CD4-positive, alpha-beta T cell (primary cell): ENCODE measurements at regions not wholly inside any gene's neighbourhood (a gene's known extent, or its start where the extent isn't known, plus 50 kb on each side); places are given as distances from the start of the nearest gene placed in this dataset.

Source experiments
- ATAC-seq: fragments of 200-7000 bp; cut with Tn5 transposase; one replicate; pipeline ENCODE4 v1.10.0; 2022; ENCODE audit warnings: mild to moderate bottlenecking; ENCODE audit not compliant: poor library complexity
- CTCF ChIA-PET: fragments of 350-600 bp; sonication (Branson Sonifier 250); formaldehyde crosslinking; loops from one replicate; lab custom pipeline; 2021; ENCODE audit warnings: antibody characterized with exemption, inconsistent platforms; lab: Charles Lee
- POLR2A ChIA-PET: fragments of 350-600 bp; sonication (Branson Sonifier 250); formaldehyde crosslinking; loops from one replicate; lab custom pipeline; 2021; ENCODE audit warnings: antibody characterized with exemption, inconsistent platforms; lab: Charles Lee
- DNase-seq, 14 experiments: peaks; one replicate each; pipeline ENCODE4 v3.0.0-alpha.2; 2013 to 2020; ENCODE audit warnings: mixed read lengths in 2 of 14
- H3K27ac ChIP-seq, 2 donors: one replicate each; pipeline versions ENCODE4 v1.5.1 to v1.7.0; 2013; ENCODE audit warnings: low read length in 2 of 2, low read depth in 1 of 2, mild to moderate bottlenecking in 1 of 2
- H3K27me3 ChIP-seq, 2 experiments: 1 replicate in 1 of 2; 2 replicates in 1 of 2; pipeline versions ENCODE4 v1.6.1 to v1.7.0; 2013; ENCODE audit warnings: low read length in 2 of 2, control low read depth in 1 of 2, mild to moderate bottlenecking in 1 of 2, moderate library complexity in 1 of 2; ENCODE audit not compliant: insufficient read depth in 2 of 2, control insufficient read depth in 1 of 2
- H3K36me3 ChIP-seq: one replicate; pipeline ENCODE4 v1.6.1; 2013; ENCODE audit warnings: low read length, control low read depth; ENCODE audit not compliant: insufficient read depth
- H3K4me1 ChIP-seq: one replicate; pipeline ENCODE4 v1.6.1; 2013; ENCODE audit warnings: low read length, control low read depth; ENCODE audit not compliant: insufficient read depth
- H3K4me3 ChIP-seq: one replicate; pipeline ENCODE4 v1.5.1; 2013; ENCODE audit warnings: mild to moderate bottlenecking, low read length, moderate library complexity
- H3K9me3 ChIP-seq, 2 experiments: 1 replicate in 1 of 2; 2 replicates in 1 of 2; pipeline versions ENCODE4 v1.6.1 to v1.7.0; 2013; ENCODE audit warnings: low read length in 2 of 2, mild to moderate bottlenecking in 2 of 2, control low read depth in 1 of 2, moderate library complexity in 1 of 2; ENCODE audit not compliant: control insufficient read depth in 1 of 2, insufficient read depth in 1 of 2
- H3K27ac Mint-ChIP-seq: one replicate; pipeline ENCODE4 v1.8.0; 2020; ENCODE audit warnings: mixed read lengths
- H3K27me3 Mint-ChIP-seq: one replicate; pipeline ENCODE4 v1.8.0; 2021; ENCODE audit warnings: mixed read lengths
- H3K36me3 Mint-ChIP-seq: one replicate; pipeline ENCODE4 v1.8.0; 2021; ENCODE audit warnings: low read depth, mixed read lengths
- H3K4me1 Mint-ChIP-seq: one replicate; pipeline ENCODE4 v1.8.0; 2021; ENCODE audit warnings: low read depth, mixed read lengths
- H3K4me3 Mint-ChIP-seq: one replicate; pipeline ENCODE4 v1.8.0; 2020; ENCODE audit warnings: mild to moderate bottlenecking, mixed read lengths
- H3K9me3 Mint-ChIP-seq: one replicate; pipeline ENCODE4 v1.8.0; 2020; ENCODE audit warnings: mixed read lengths
- intact Hi-C, 2 experiments: fragments of 100-400 bp; cut with DNase I in 1 of 2; cut with micrococcal nuclease in 1 of 2; formaldehyde crosslinking; loops; one replicate each; pipeline versions ENCODE4 v1.15.1 to v1.9.0; 2023 to 2025; cut with DNase I, micrococcal nuclease
- TF ChIP-seq, protein P1 (sequence below): fragments of 200-600 bp; IDR thresholded peaks from one replicate; pipeline ENCODE4 v1.8.0; 2022; ENCODE audit warnings: antibody characterized with exemption, mild to moderate bottlenecking

DNA sequence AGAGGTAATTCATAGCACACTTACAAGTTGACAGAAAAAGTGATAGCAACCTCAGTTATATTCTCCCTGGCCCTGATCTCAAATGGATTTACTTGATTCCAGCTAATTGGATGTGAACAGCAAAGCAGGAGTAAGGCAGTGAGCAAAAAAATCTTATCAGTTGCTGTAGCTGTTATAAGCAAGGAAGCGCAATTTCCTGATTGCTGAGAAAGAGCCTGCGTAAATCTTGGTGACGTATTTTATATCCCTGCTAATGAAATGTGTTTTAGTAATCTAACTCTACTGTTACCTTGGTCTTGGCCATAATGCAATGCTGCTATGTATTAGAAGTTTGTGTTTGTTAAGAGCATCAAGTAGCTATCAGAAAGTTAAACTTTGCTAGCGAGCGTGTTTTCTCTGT lies 661.2 kb upstream of the SEMA6A start:
- Histone ChIP-seq H3K4me1 (no peaks in the 10 kb centered on the region), H3K36me3 (no peaks in the 10 kb centered on the region), H3K27ac (no peak overlapping the region), H3K27me3 (no peaks in the 10 kb centered on the region), H3K4me3 (no peak overlapping the region), H3K9me3 (no peaks in the 10 kb centered on the region)
- ChIA-PET POLR2A (no interaction called here), CTCF (no interaction called here)
- no peaks in the 10 kb centered on the region for H3K9me3 Mint-ChIP-seq
- intact Hi-C loops, result no loop called here
- no peaks in the 10 kb centered on the region for H3K4me1 Mint-ChIP-seq
- no peak overlapping the region for H3K4me3 Mint-ChIP-seq
- no peaks in the 10 kb centered on the region for H3K27me3 Mint-ChIP-seq
- DNase-seq (no peak), ATAC-seq (no peak)
- no peaks in the 10 kb centered on the region for H3K36me3 Mint-ChIP-seq
- TF ChIP-seq, protein P1, sequence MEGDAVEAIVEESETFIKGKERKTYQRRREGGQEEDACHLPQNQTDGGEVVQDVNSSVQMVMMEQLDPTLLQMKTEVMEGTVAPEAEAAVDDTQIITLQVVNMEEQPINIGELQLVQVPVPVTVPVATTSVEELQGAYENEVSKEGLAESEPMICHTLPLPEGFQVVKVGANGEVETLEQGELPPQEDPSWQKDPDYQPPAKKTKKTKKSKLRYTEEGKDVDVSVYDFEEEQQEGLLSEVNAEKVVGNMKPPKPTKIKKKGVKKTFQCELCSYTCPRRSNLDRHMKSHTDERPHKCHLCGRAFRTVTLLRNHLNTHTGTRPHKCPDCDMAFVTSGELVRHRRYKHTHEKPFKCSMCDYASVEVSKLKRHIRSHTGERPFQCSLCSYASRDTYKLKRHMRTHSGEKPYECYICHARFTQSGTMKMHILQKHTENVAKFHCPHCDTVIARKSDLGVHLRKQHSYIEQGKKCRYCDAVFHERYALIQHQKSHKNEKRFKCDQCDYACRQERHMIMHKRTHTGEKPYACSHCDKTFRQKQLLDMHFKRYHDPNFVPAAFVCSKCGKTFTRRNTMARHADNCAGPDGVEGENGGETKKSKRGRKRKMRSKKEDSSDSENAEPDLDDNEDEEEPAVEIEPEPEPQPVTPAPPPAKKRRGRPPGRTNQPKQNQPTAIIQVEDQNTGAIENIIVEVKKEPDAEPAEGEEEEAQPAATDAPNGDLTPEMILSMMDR, result no peak
- H3K27ac Mint-ChIP-seq, result no peak overlapping the region

DNA sequence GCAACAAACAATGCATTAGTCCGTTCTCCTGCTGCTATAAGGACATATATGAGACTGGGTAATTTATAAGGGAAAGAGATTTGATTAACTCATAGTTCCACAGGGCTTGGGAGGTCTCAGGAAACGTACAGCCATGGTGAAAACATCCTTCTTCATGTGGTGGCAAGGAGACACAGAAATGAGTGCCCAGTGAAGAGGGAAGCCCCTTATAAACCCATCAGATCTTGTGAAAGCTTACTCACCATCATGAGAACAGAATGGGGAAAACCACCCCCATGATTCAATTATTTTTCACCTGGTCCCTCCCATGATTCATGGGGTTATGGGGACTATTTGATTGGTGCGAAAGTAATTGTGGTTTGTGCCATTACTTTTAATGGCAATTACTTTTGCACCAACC lies 655.8 kb upstream of the SEMA6A start:
- Mint-ChIP-seq H3K4me3 (no peak overlapping the region), H3K27me3 (no peaks in the 10 kb centered on the region), H3K9me3 (peaks cover 4% of the 10 kb centered on the region), H3K4me1 (no peaks in the 10 kb centered on the region), H3K27ac (no peak overlapping the region), H3K36me3 (no peaks in the 10 kb centered on the region)
- Histone ChIP-seq H3K27ac (no peak overlapping the region), H3K36me3 (no peaks in the 10 kb centered on the region), H3K4me3 (no peak overlapping the region), H3K4me1 (no peaks in the 10 kb centered on the region), H3K9me3 (peaks cover 0 to 9% of the 10 kb centered on the region in 2 experiments), H3K27me3 (no peaks in the 10 kb centered on the region)
- TF ChIP-seq, protein P1, result no peak
- no peak for DNase-seq
- ChIA-PET POLR2A (no interaction called here), CTCF (no interaction called here)
- ATAC-seq, result no peak
- intact Hi-C loops, result no loop called here

DNA sequence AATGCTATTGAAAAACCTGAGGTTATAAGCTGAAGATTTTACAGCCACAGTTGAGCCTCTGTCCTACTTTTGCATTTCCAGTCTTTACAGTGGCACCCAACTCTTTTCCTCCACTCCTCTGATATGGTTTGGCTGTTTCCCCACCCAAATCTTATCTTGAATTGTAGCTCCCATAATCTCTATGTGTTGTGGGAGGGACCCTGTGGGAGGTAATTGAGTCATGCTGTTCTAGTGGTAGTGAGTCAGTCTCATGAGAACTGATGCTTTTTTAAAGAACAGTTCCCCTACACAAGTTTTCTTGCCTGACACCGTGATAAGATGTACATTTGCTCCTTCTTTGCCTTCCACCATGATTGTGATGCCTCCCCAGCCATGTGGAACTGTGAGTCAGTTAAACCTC lies 646.1 kb upstream of the SEMA6A start:
- no peak overlapping the region for H3K4me3 ChIP-seq
- no peaks in the 10 kb centered on the region for H3K4me1 ChIP-seq
- Mint-ChIP-seq H3K36me3 (no peaks in the 10 kb centered on the region), H3K27me3 (no peaks in the 10 kb centered on the region), H3K9me3 (peaks cover 4% of the 10 kb centered on the region), H3K4me3 (no peak overlapping the region), H3K4me1 (no peaks in the 10 kb centered on the region), H3K27ac (no peak overlapping the region)
- ChIA-PET CTCF (no interaction called here), POLR2A (no interaction called here)
- no peaks in the 10 kb centered on the region for H3K36me3 ChIP-seq
- no peaks in the 10 kb centered on the region for H3K27me3 ChIP-seq
- ATAC-seq (no peak), DNase-seq (no peak)
- TF ChIP-seq, protein P1, result no peak
- no peak overlapping the region for H3K27ac ChIP-seq
- peaks cover 0 to 4% of the 10 kb centered on the region in 2 experiments for H3K9me3 ChIP-seq
- intact Hi-C loops, result no loop called here
